Activated naive CD8-positive, alpha-beta T cell treated with anti-CD3 and anti-CD28 coated beads, Interleukin-2, amount 50 U/mL, for 24 hours (primary cell): ENCODE measurements at regions not wholly inside any gene's neighbourhood (a gene's known extent, or its start where the extent isn't known, plus 50 kb on each side); places are given as distances from the start of the nearest gene placed in this dataset.

Experiments
- ATAC-seq: fragments of 150-1000 bp; cut with Tn5 transposase; one replicate; pipeline ENCODE4 v1.10.0; 2021
- DNase-seq: peaks from one replicate; pipeline ENCODE4 v3.0.0; 2021
- H3K27ac Mint-ChIP-seq: one replicate; pipeline ENCODE4 v1.8.0; 2021; ENCODE audit warnings: mild to moderate bottlenecking, mixed read lengths
- H3K27me3 Mint-ChIP-seq: one replicate; pipeline ENCODE4 v1.8.0; 2021; ENCODE audit warnings: mixed read lengths
- H3K36me3 Mint-ChIP-seq: one replicate; pipeline ENCODE4 v1.8.0; 2021; ENCODE audit warnings: low read depth, mixed read lengths
- H3K4me1 Mint-ChIP-seq: one replicate; pipeline ENCODE4 v1.8.0; 2021; ENCODE audit warnings: mixed read lengths
- H3K4me3 Mint-ChIP-seq: one replicate; pipeline ENCODE4 v1.8.0; 2021; ENCODE audit warnings: mild to moderate bottlenecking, moderate library complexity, mixed read lengths
- H3K9me3 Mint-ChIP-seq: one replicate; pipeline ENCODE4 v1.8.0; 2021; ENCODE audit warnings: mixed read lengths

- Mint-ChIP-seq H3K4me1 (no peaks in the 10 kb centered on the region), H3K4me3 (no peak overlapping the region), H3K36me3 (no peaks in the 10 kb centered on the region), H3K27ac (no peak overlapping the region), H3K27me3 (no peaks in the 10 kb centered on the region), H3K9me3 (peaks cover 35% of the 10 kb centered on the region)
- DNase-seq (no peak), ATAC-seq (no peak)
These were observed 399.7 kb downstream of the TLE1 start for GRCh38 chr9:81289622-81290021.

GRCh38 chr9:81268048-81268447 lies 421.3 kb downstream of the TLE1 start:
- Mint-ChIP-seq H3K27me3 (no peaks in the 10 kb centered on the region), H3K36me3 (no peaks in the 10 kb centered on the region), H3K27ac (no peak overlapping the region), H3K9me3 (peaks cover 14% of the 10 kb centered on the region), H3K4me1 (no peaks in the 10 kb centered on the region), H3K4me3 (no peak overlapping the region)
- no peak for ATAC-seq
- DNase-seq = no peak

GRCh38 chr9:81266674-81267073 lies 422.7 kb downstream of the TLE1 start:
- Mint-ChIP-seq H3K27ac (no peak overlapping the region), H3K4me1 (no peaks in the 10 kb centered on the region), H3K4me3 (no peak overlapping the region), H3K36me3 (no peaks in the 10 kb centered on the region), H3K27me3 (no peaks in the 10 kb centered on the region), H3K9me3 (peaks cover 14% of the 10 kb centered on the region)
- ATAC-seq (no peak), DNase-seq (no peak)

- H3K27ac Mint-ChIP-seq = no peak overlapping the region
- H3K36me3 Mint-ChIP-seq = no peaks in the 10 kb centered on the region
- DNase-seq (no peak), ATAC-seq (no peak)
- no peaks in the 10 kb centered on the region for H3K27me3 Mint-ChIP-seq
- no peaks in the 10 kb centered on the region for H3K4me1 Mint-ChIP-seq
- no peak overlapping the region for H3K4me3 Mint-ChIP-seq
- H3K9me3 Mint-ChIP-seq = peaks cover 14% of the 10 kb centered on the region
These were observed 423.3 kb downstream of the TLE1 start for GRCh38 chr9:81266086-81266485.

- no peak overlapping the region for H3K4me3 Mint-ChIP-seq
- ATAC-seq (no peak), DNase-seq (no peak)
- no peak overlapping the region for H3K27ac Mint-ChIP-seq
- no peaks in the 10 kb centered on the region for H3K4me1 Mint-ChIP-seq
- no peaks in the 10 kb centered on the region for H3K27me3 Mint-ChIP-seq
- H3K9me3 Mint-ChIP-seq = peaks cover 20% of the 10 kb centered on the region
- no peaks in the 10 kb centered on the region for H3K36me3 Mint-ChIP-seq
These were observed 424.8 kb downstream of the TLE1 start for GRCh38 chr9:81264516-81264915.

GRCh38 chr9:81259896-81260295 lies 429.5 kb downstream of the TLE1 start:
- Mint-ChIP-seq H3K27me3 (no peaks in the 10 kb centered on the region), H3K36me3 (no peaks in the 10 kb centered on the region), H3K27ac (no peak overlapping the region), H3K4me1 (no peaks in the 10 kb centered on the region), H3K4me3 (no peak overlapping the region), H3K9me3 (peaks cover 16% of the 10 kb centered on the region)
- no peak for DNase-seq
- no peak for ATAC-seq

GRCh38 chr9:81256368-81256767 lies 433.0 kb downstream of the TLE1 start:
- no peaks in the 10 kb centered on the region for H3K36me3 Mint-ChIP-seq
- H3K27ac Mint-ChIP-seq = no peak overlapping the region
- no peak for ATAC-seq
- H3K9me3 Mint-ChIP-seq = peaks cover 12% of the 10 kb centered on the region
- no peaks in the 10 kb centered on the region for H3K27me3 Mint-ChIP-seq
- no peak for DNase-seq
- no peaks in the 10 kb centered on the region for H3K4me1 Mint-ChIP-seq
- no peak overlapping the region for H3K4me3 Mint-ChIP-seq

- ATAC-seq (no peak), DNase-seq (no peak)
- no peaks in the 10 kb centered on the region for H3K27me3 Mint-ChIP-seq
- no peak overlapping the region for H3K4me3 Mint-ChIP-seq
- no peaks in the 10 kb centered on the region for H3K36me3 Mint-ChIP-seq
- no peak overlapping the region for H3K27ac Mint-ChIP-seq
- H3K9me3 Mint-ChIP-seq = peaks cover 4% of the 10 kb centered on the region
- H3K4me1 Mint-ChIP-seq = no peaks in the 10 kb centered on the region
These were observed 438.7 kb downstream of the TLE1 start for GRCh38 chr9:81250606-81251005.

- Mint-ChIP-seq H3K27me3 (no peaks in the 10 kb centered on the region), H3K4me3 (no peak overlapping the region), H3K27ac (no peak overlapping the region), H3K4me1 (no peaks in the 10 kb centered on the region), H3K9me3 (peaks cover 4% of the 10 kb centered on the region), H3K36me3 (no peaks in the 10 kb centered on the region)
- no peak for ATAC-seq
- DNase-seq = no peak
These were observed 439.3 kb downstream of the TLE1 start for GRCh38 chr9:81250041-81250440.

- no peak overlapping the region for H3K4me3 Mint-ChIP-seq
- no peaks in the 10 kb centered on the region for H3K4me1 Mint-ChIP-seq
- H3K27me3 Mint-ChIP-seq = no peaks in the 10 kb centered on the region
- H3K9me3 Mint-ChIP-seq = peaks cover 11% of the 10 kb centered on the region
- no peak overlapping the region for H3K27ac Mint-ChIP-seq
- no peaks in the 10 kb centered on the region for H3K36me3 Mint-ChIP-seq
- DNase-seq (no peak), ATAC-seq (no peak)
These were observed 443.9 kb downstream of the TLE1 start for GRCh38 chr9:81245254-81245956.

- Mint-ChIP-seq H3K4me3 (no peak overlapping the region), H3K4me1 (no peaks in the 10 kb centered on the region), H3K36me3 (no peaks in the 10 kb centered on the region), H3K27ac (no peak overlapping the region), H3K27me3 (no peaks in the 10 kb centered on the region), H3K9me3 (peaks cover 10% of the 10 kb centered on the region)
- DNase-seq (no peak), ATAC-seq (no peak)
These were observed 444.7 kb downstream of the TLE1 start for GRCh38 chr9:81244631-81245030.

- Mint-ChIP-seq H3K27ac (no peak overlapping the region), H3K4me3 (no peak overlapping the region), H3K4me1 (no peaks in the 10 kb centered on the region), H3K36me3 (no peaks in the 10 kb centered on the region), H3K9me3 (peaks cover 15% of the 10 kb centered on the region), H3K27me3 (no peaks in the 10 kb centered on the region)
- DNase-seq (no peak), ATAC-seq (no peak)
These were observed 446.5 kb downstream of the TLE1 start for GRCh38 chr9:81242866-81243265.

GRCh38 chr9:81239388-81239787 lies 450.0 kb downstream of the TLE1 start:
- no peak overlapping the region for H3K4me3 Mint-ChIP-seq
- no peak overlapping the region for H3K27ac Mint-ChIP-seq
- H3K9me3 Mint-ChIP-seq = peaks cover 15% of the 10 kb centered on the region
- H3K36me3 Mint-ChIP-seq = no peaks in the 10 kb centered on the region
- ATAC-seq (no peak), DNase-seq (no peak)
- no peaks in the 10 kb centered on the region for H3K27me3 Mint-ChIP-seq
- no peaks in the 10 kb centered on the region for H3K4me1 Mint-ChIP-seq

GRCh38 chr9:81237565-81238231 lies 451.6 kb downstream of the TLE1 start:
- H3K9me3 Mint-ChIP-seq = peaks cover 19% of the 10 kb centered on the region
- ATAC-seq (no peak), DNase-seq (no peak)
- no peaks in the 10 kb centered on the region for H3K4me1 Mint-ChIP-seq
- H3K36me3 Mint-ChIP-seq = no peaks in the 10 kb centered on the region
- H3K27ac Mint-ChIP-seq = no peak overlapping the region
- H3K4me3 Mint-ChIP-seq = no peak overlapping the region
- H3K27me3 Mint-ChIP-seq = no peaks in the 10 kb centered on the region

- no peak for DNase-seq
- no peak for ATAC-seq
- Mint-ChIP-seq H3K4me1 (no peaks in the 10 kb centered on the region), H3K4me3 (no peak overlapping the region), H3K27me3 (no peaks in the 10 kb centered on the region), H3K9me3 (peaks cover 12% of the 10 kb centered on the region), H3K27ac (no peak overlapping the region), H3K36me3 (no peaks in the 10 kb centered on the region)
These were observed 454.3 kb downstream of the TLE1 start for GRCh38 chr9:81234924-81235610.
